ENCODE measurements at regions not wholly inside any gene's neighbourhood (a gene's known extent, or its start where the extent isn't known, plus 50 kb on each side); places are given as distances from the start of the nearest gene placed in this dataset.

DNA sequence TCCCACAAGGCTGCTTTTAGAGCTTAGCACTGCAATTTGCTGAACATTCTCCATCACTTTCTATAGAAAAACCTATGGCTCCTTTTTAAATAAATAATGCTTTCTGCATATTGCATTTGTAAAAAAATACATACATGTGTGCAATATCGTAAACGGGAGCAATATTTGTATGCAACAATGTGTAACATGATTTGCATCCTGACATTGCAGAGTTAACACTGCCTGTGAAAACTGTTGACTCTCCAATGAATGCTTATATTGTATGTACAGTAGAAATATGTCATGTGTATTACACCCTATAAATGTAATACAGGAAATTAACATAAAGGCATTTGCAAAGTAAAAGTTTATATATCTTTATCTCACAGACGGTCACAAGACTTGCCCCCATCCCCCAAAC lies 135.0 kb upstream of the PIEZO2 start:
- TF ChIP-seq, protein P1, sequence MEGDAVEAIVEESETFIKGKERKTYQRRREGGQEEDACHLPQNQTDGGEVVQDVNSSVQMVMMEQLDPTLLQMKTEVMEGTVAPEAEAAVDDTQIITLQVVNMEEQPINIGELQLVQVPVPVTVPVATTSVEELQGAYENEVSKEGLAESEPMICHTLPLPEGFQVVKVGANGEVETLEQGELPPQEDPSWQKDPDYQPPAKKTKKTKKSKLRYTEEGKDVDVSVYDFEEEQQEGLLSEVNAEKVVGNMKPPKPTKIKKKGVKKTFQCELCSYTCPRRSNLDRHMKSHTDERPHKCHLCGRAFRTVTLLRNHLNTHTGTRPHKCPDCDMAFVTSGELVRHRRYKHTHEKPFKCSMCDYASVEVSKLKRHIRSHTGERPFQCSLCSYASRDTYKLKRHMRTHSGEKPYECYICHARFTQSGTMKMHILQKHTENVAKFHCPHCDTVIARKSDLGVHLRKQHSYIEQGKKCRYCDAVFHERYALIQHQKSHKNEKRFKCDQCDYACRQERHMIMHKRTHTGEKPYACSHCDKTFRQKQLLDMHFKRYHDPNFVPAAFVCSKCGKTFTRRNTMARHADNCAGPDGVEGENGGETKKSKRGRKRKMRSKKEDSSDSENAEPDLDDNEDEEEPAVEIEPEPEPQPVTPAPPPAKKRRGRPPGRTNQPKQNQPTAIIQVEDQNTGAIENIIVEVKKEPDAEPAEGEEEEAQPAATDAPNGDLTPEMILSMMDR (IDR thresholded peaks at IDR 0.05; ENCODE audit: low read depth, low read length), result no peak
- TF ChIP-seq POLR2A (IDR thresholded peaks at IDR 0.05; ENCODE audit: extremely low read depth, insufficient read length), result no peak
